Skin of body (tissue), 1 donor: ENCODE measurements at regions not wholly inside any gene's neighbourhood (a gene's known extent, or its start where the extent isn't known, plus 50 kb on each side); places are given as distances from the start of the nearest gene placed in this dataset.

Experiments
- DNase-seq: peaks from one replicate; lab custom pipeline; 2025; lab: John Stamatoyannopoulos, UW

DNA sequence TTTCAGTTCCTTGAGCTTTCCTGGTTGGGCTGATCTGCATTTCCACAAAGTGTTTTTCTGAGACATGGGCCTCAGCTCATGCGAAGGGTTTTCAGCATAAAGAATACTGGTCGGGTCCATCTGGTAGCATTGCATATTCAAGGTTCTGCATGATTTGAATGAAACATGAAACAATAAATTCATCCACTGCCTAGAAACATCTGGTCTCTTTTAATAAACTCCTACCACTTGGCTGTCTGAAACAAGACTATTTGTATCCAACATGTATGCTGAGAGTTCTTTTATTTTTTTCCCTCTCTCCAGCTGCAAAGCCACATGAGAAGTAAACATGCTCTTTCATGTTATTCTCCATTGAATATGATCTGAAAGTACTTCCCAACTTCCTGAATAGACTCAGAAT lies 314.9 kb upstream of the SOX11 start:
- peak; percentile 77 for DNase-seq

DNA sequence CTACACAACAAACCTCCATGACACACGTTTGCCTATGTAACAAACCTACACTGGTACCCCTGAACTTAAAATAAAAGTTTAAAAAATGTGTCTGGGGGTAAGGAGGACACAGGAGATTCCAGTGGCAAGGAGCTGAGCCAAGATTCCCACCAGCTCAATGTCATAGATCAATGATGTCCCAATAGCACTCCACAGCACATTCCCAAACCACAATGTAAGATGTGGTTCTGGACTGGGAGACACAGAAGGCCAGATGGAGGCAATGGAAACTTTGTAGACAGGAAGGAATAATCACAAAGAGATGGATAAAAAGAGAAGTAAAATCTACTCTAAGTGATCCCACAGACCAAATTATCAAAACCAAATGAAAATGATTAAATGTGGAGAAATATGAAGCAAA lies 312.4 kb upstream of the SOX11 start:
- no peak for DNase-seq

DNA sequence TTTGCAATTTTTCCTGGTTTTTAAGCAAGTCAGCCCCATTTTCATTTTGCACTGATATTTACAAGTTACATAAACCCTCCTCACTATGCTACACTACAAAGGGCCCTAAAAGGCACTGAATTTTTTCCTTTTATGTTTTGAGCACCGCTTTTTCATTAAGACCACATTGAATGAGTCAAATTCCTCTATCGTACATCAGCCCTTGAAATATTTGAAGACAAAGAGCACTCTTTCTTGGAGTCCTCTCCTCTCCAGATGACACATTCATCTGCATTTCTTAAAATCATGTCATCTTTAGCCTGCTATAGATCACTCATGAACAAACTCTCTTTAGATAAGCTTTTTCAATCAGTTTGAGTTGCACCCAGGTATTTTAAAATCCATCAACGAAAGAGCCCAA lies 306.6 kb upstream of the SOX11 start:
- DNase-seq: no peak

DNA sequence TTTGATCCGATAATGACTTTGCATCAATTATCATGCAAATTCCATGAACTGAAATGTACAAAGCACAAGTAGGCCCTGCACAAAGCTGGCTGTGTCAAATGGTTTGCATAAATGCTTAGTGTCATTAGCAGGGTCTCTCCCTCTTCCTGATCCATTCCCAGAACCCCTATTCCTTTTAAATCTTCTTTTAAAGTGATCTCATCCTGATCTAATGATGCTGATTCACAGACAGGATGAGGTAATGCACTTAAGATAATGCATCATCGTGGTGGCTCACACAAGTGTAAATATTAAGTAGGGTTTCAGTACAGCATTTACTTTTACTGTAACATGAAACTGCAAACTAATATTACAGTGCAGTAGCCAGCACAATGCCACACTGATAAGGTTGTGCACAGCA lies 304.8 kb upstream of the SOX11 start:
- DNase-seq: no peak

DNA sequence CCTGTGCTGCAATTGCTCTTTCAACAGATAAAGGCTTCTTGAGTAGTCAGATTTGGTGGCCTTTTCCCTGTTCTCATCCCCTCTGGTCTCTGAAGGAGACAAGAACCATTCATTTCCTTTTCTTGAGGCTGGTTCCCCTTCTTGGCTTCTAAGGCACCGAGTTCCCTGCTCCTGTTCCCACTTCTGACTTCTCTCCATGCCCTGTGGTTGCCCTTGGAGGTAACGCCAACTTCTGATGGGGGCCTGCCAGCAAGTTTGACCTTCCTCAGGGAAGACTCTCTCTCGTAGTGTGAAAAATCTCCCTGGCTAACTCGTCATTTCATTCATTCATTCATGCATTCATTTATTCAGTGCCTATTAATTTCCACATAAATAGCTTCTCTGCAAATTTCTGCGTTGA lies 302.4 kb upstream of the SOX11 start:
- DNase-seq: no peak

DNA sequence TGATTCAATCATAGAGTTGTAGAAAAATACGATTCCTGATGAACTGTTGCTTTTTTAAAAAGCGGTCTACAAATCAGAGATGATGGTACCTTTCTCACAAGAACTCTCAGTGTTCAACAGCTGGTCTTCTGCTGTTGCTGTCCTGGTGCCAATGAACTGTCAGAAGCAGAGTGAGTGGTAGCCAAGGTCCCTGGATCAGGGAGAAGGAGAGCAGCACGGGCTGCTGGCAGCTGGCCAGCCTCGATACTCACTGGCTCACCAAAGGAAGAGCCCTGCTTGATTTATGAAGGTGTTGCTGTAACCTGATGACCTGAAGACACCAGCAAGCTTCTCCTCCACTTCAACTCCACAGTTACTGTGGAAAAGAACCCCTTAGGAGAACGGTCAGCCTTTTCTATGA lies 300.8 kb upstream of the SOX11 start:
- no peak for DNase-seq

DNA sequence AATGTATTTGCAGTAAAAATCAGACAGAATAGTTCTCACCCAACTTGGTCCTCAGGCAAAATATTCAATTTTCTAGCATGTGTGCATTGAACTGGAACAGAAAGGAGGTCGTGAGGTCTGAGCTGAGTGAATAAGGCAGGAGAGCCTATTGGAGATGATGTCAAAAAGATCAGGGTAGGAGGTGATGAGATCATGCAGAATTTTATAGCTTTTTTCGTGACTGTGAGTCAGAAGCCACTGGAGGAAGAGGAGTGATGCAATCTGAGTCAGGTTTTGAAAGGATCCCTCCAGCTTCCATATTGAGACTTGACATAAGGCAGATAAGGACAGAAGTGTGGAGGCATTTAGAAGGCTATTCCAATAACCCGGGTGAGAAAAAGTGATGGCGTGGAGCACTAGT lies 299.5 kb upstream of the SOX11 start:
- no peak for DNase-seq

DNA sequence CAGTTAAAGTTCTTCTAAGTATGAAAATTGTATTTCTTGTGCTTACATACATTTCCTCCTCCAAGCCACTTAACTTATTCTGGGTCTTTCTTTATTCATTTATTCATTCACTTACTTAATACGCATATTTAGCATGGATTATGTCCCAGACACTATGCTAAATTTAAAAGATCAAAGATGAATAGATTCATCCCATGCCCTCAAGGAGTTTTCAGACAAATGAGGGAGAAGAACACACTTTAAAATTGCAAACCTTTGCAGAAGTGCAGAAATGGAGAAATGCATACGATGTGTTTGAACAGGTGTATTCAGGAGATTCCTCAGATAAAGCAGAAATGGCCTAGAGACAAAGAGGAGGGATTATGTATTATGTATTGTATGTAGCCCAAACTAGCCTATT lies 298.7 kb upstream of the SOX11 start:
- DNase-seq: no peak

DNA sequence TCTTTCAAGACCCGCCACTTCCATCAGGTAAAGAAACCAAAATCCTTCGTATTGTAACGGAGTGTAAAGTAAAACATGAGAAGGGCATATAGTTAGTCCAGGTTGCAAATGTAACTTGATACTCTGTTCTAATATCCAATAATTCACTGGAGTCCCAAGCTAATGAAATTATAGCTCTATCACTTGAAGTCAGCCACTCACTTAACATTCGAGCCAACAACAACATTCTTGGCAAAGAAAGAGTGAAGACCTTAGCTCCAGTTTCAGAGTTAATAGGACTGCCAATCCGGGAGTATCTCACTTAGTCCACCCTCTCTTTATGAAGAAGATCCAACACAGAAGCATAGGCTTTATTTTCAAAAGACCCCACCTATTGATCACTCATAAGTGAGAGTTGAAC lies 298.0 kb upstream of the SOX11 start:
- DNase-seq: no peak

DNA sequence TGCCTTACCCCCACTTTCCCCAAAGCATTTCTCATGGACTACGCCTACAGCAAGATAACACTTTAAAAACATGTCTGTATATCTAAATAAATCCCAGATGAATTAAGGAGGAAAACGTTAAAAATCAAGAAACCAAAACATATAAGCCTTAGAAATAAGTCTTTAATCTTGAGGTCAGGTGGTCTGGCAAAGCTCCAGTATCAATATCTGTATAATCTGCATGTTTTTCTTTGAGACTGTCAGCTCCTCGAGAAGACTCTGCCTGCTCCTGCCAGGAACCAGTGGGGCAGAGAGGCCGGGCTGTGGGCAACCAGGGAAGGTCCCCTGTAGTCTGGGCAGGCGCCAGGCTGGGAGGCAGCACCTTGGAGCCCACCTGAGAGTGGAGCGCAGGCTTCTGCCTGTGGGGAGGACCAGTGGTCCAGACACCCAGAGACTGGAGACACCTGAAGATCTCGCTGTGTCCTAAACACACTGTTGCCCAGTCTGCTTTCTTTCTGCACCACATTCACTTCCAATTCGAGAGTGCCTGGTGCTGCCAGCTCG lies 291.0 kb upstream of the SOX11 start:
- DNase-seq: no peak

DNA sequence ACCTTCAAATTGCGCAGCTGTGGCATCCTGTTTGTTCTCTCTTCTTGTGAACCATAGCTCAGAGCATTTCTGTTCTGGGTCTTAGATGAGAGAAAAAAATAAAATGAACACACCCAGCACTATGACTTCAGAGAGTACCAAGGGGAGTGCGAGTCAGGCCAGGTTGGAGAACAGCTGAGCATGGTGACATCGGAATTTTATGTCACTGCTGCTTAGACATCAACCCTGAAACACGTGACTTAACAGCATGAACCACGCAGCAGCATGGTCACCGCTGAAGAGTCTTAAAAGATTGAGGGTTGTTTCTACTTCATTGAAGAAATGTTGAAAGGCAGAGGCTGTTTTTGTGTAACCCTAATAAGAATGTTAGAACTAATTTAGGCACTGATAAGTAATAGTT lies 288.8 kb upstream of the SOX11 start:
- no peak for DNase-seq

DNA sequence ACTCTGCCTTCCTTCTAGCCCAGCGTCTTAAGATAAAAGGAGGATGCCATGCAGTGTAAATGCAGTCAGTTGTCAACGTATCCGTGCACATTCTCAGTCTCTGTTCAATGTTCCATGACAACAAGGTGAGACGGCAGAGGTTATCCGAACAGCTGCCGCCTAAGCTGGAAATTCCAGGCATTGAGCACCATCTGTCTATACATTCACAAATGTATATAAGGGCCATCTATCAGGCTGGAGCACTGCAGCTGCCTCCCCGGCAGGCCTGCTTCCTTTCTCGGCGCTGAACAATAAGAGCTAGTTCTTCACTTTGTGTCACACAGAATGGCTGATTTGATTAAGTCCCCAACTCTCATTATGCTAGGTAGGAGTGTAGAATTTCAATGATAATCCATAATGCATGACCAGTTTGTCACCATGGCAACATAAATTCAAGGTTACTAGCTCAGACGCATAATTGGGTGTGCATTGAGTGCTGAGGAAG lies 282.2 kb upstream of the SOX11 start:
- no peak for DNase-seq

DNA sequence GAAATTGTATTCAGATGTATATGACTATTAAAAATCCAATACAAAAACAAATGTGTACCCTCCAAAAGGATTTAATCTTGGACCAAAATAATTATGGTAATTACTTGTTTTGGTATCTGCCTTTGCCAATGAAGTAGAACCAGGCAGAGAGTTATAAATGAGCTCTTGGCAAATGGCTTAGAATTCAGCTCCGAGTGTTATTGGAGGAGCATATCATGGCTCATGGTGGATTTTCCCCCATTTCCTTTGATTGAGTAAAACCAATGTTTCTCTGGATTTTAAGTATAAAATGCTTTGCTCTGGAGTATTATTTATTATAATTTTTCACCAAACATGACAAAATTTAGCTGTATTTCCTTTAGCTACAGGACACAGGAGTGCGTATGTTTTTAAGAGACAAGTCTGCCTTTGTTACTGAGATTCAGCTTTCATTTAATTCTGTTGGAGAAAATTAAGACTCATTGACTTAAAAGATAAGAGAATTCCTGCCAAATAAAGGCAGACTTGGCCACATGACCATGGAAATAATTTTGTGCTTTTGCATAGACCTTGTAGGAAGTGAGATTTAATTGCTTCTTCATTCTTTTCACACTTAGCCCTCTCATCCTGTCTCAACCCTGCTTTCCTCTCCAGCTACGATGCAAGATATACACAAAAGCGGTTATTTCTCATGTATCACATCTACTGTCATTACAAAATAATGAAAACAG lies 281.0 kb upstream of the SOX11 start:
- DNase-seq: no peak

DNA sequence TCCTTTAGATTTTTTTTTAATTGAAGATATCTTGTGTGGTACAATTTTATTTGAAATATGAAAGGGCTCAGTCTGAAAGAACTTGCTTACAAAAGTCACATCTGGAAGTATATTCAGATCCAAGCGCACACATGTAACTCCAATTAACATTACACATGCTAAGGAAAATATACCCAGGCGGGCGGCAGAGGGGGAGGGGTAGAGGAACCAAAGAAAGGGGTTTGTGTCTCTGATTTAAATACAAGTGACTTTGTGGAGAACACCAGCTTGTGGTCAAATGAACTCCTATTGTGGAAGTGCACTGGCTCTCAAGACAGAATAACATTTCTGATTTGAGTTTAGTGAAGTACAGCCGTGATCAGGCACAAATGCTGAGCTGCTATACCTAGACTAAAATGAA lies 280.2 kb upstream of the SOX11 start:
- no peak for DNase-seq

DNA sequence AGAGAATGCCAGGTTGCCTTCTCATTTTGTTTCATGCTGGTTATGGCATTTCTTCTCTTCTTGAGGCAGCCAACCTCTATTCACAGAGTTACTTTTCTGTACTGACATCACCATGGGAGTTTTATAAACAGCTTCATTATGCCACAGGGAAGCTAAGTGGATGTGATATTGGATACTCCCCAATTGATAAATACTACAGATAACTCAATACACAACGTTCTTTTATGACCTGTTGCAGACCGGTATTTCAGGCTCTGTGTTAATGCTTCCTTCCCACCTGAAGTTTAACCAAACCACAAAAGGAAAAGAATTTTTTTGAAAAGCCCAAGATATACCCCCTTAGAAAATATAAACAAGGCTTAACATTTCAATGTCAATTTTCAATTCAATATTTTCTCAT lies 258.3 kb upstream of the SOX11 start:
- DNase-seq: no peak

DNA sequence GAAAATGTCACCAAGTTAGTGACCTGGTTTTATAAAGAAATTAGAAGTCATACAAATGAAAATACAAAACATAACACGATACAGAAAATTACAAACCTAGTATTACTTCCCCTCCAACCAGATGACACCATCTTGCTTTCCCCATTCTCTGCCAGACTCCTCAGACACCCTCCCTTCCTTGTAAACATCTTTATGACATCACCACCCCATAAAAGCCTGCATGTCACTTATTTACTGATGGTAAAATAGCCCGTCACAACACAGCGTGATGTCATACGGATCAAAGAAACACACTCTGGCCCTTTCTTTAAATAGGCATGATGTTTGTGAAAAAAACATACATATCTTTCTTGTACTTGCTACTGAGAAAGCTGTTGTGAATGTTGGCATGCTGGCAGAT lies 254.8 kb upstream of the SOX11 start:
- no peak for DNase-seq

DNA sequence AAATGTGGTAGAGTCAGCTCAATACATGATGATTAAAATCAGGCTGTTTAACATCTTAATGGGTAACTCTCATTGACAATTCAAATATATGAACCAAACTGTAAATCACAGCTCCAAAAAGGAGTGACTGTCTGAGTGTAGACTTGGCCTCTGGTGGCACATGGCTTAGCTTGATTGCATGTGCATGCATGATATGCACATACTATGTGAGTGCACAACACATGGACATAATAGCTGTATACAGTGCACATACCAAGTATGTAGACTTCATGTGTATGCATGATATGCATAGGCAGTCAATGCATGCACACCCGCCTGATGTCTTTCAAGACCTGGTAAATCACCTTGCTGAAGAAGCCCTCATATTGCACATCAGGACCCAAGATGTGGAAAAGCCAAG lies 252.0 kb upstream of the SOX11 start:
- no peak for DNase-seq

DNA sequence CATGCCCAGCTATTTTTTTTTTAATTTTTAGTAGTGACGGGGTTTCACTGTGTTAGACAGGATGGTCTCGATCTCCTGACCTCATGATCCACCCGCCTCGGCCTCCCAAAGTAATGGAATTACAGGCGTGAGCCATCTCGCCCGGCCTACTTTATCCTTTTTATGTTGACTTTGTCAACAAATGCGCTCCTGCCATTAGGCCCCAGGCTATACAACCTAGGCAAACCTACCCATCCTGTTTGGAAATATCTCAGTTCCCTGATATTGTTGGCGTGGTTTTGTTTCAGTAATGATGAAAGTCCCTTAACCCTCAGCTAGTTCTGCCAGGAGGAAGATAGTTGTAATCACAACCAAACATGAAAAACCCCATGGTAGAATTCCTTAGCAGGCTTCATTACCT lies 249.4 kb upstream of the SOX11 start:
- DNase-seq: no peak

DNA sequence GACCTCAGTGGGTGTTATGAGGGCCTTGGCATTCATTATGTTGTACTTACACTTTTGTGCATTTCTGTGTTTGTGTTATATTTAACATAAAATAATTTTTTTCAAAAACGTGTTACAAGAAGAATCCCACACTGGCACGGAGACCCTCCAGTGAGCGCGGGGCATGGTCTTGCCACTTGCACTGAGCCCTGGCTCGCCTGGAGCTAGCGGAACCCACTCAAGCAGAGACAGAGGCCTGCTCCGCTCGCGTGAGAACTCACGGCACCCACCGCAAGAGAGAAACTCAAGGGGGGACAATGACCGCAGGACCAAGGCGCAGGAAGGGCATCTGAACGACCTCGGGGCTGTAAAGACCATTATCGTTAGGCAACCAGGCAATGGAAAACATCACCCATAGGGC lies 248.0 kb upstream of the SOX11 start:
- no peak for DNase-seq

DNA sequence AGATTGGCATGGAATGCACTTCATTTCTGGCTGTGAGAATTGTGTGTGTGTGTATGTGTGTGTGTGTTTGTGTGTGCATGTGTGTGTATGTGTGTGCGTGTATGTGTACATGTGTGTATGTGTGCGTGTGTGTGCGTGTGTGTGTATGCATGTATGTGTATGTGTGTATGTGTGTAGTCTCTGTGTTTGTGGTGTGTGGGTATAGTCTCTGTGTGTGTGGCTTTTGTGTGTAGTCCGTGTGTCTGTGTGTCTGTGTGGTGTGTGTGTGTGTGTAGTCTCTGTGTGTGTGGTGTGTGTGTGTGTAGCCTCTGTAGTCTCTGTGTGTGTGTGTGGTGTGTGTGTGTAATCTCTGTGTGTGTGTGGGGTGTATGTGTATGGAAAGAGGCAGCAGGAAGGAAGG lies 247.3 kb upstream of the SOX11 start:
- no peak for DNase-seq

DNA sequence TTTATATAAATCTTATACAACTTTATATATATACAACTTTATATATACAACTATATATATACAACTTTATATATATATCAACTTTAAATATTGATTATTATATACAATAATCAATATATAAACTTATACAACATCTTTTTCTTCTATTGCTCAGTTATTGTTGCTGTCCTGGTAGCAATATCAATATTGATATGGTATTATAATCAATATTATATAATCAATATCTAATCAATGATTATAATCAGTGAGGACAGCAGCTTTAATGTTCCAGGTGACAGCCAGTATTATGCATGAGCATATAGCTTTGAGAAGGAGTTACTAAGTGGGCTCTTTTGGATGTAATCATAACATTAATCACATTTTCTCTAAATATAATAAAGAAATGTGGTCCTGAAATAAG lies 242.3 kb upstream of the SOX11 start:
- no peak for DNase-seq

DNA sequence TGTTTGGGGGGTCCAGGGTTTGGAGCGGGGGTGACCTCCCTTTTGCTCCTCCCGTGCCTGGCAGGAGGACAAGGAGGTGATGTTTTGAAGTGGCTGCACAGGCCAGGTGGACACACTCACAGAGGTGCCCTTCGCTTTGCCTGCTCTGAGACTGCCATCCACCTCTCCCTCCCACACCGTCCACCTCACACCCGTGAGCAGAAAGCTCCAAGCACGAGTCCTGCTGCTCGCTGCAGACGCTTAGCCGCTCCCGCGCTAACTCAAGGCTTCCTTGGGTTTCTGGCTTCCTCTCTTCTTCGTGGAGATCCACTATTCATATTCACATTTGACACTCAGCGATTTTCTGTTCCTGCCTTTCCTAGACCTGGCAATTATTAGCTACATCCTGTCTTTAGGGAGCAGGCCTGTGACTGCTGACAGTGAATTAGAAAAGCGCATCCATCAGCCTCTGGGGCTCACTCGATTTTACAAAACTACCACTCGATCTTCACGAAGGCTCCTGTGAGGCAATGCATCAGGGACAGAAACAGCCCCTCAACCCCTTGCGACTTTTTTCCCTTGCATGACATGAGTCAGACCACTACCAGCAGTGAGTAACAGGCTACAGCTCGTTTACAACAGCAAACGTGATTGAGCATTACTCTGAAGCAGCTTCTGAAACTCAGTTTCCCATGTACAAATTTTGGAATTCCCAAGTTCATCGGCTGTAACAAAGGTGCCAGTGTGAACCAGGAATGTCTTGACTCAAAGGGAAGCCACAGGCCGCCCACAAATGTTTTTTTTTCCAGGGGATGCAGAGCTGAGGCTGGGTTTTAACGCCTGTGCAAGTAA lies 238.7 kb upstream of the SOX11 start:
- no peak for DNase-seq

DNA sequence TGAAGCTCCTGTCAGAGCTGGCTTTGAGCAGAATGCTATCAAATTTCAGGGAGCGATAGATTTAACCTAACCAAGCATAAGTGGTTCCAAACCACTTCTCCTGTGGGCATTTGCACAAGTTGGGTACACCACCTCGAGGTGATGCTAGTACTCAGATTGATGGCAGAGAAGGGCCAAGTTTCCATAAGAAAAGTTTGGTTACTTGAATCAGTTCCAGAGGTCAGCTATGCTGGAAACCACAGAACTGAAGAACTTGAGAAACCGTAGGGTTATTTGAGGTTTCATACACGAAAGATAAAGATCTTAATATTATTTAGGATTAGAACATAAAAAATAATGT lies 238.2 kb upstream of the SOX11 start:
- no peak for DNase-seq
